BJ (cell line): ENCODE measurements at regions not wholly inside any gene's neighbourhood (a gene's known extent, or its start where the extent isn't known, plus 50 kb on each side); places are given as distances from the start of the nearest gene placed in this dataset.

Source experiments
- CTCF ChIA-PET: fragments of 350-600 bp; formaldehyde crosslinking; extraction: SDS; loops from one replicate; lab custom pipeline; 2021; ENCODE audit warnings: antibody characterized with exemption, inconsistent platforms; lab: Yijun Ruan, JAX
- POLR2A ChIA-PET: fragments of 300-600 bp; sonication (Branson Sonifier 250); formaldehyde crosslinking; extraction: SDS; loops from one replicate; lab custom pipeline; 2021; ENCODE audit warnings: antibody characterized with exemption; lab: Charles Lee
- DNase-seq: peaks from one replicate; pipeline ENCODE4 v3.0.0-alpha.2; 2011; ENCODE audit warnings: low read depth
- H3K27me3 ChIP-seq: 2 replicates; pipeline ENCODE4 v1.6.0; 2011; ENCODE audit warnings: low read length; ENCODE audit not compliant: control insufficient read depth, insufficient read depth
- H3K36me3 ChIP-seq: 2 replicates; pipeline ENCODE4 v1.5.1; 2011; ENCODE audit warnings: low read length; ENCODE audit not compliant: control insufficient read depth, insufficient read depth
- H3K4me3 ChIP-seq: 2 replicates; pipeline ENCODE4 v1.5.1; 2011; ENCODE audit warnings: low read depth, mild to moderate bottlenecking, control low read depth, low read length
- TF ChIP-seq, protein P1 (sequence below): IDR thresholded peaks from 2 replicates; pipeline ENCODE4 v1.5.1; 2011; ENCODE audit warnings: low read depth, mild to moderate bottlenecking, control low read depth, inconsistent platforms, low read length, moderate library complexity; ENCODE audit not compliant: insufficient read depth

DNA sequence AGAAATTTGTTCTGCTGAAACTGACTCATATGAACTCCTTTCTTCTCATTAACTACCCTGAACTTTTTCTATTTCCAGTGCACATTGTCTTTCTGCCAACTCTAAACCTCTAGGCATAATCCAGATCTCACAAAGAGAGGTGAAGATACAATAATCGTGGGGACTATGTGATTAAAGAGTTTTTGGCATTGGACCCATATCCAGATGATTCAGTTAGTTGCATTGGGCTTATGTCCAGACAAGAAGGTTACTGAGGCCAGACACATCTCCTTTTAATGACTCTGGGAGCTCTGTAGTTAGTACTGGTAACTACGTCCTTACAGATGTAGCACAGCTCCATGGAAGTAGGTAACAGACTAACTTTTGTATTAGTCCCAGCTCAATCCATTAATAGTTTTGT, 273.0 kb downstream of the CASP12 start:
- H3K4me3 ChIP-seq: no peak overlapping the region
- H3K36me3 ChIP-seq: no peaks in the 10 kb centered on the region
- no peaks in the 10 kb centered on the region for H3K27me3 ChIP-seq
- ChIA-PET POLR2A (no interaction called here), CTCF (no interaction called here)
- DNase-seq: no peak
- TF ChIP-seq, protein P1, sequence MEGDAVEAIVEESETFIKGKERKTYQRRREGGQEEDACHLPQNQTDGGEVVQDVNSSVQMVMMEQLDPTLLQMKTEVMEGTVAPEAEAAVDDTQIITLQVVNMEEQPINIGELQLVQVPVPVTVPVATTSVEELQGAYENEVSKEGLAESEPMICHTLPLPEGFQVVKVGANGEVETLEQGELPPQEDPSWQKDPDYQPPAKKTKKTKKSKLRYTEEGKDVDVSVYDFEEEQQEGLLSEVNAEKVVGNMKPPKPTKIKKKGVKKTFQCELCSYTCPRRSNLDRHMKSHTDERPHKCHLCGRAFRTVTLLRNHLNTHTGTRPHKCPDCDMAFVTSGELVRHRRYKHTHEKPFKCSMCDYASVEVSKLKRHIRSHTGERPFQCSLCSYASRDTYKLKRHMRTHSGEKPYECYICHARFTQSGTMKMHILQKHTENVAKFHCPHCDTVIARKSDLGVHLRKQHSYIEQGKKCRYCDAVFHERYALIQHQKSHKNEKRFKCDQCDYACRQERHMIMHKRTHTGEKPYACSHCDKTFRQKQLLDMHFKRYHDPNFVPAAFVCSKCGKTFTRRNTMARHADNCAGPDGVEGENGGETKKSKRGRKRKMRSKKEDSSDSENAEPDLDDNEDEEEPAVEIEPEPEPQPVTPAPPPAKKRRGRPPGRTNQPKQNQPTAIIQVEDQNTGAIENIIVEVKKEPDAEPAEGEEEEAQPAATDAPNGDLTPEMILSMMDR: no peak

DNA sequence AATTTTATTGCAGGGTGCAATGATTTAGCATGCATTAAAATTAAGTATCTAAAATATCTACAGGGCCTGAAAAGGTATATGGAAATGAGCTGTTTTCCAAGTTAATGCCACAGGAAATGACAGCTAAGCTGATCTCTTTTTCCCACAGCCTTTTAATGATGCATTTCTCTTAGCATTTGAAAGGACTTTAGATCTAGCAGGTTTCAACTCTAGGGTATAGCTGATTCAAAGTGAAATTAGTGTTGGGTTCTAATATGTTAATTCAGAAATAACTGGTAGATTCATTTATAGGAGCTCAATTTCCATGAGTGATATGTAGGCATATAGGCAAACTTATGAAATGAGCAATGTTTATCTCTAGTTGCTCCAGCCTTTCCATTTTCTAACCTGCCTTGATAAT, 274.2 kb downstream of the CASP12 start:
- POLR2A ChIA-PET: no interaction called here
- CTCF ChIA-PET: no interaction called here
- TF ChIP-seq, protein P1: no peak
- H3K27me3 ChIP-seq: no peaks in the 10 kb centered on the region
- H3K36me3 ChIP-seq: no peaks in the 10 kb centered on the region
- H3K4me3 ChIP-seq: no peak overlapping the region
- no peak for DNase-seq

DNA sequence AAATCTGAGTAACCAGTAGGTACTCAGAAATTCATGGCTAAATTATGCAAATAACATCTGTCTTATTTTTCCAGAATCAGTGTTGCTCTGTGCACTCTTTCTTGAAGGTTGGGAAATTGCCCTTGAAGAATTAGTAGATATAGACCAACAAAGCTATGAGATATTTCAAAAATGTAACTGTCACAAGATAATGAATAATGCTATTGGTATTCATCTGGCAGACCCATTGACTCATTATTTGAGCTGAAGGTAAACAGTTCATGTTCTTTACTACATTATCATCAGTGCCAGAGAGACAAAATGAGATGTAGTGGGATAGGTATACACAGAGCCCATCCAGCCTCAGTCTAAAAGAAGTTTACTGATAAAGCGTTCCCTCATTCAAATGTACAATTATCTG, 274.7 kb downstream of the CASP12 start:
- no peak for DNase-seq
- CTCF ChIA-PET: no interaction called here
- POLR2A ChIA-PET: no interaction called here
- Histone ChIP-seq H3K27me3 (no peaks in the 10 kb centered on the region), H3K36me3 (no peaks in the 10 kb centered on the region), H3K4me3 (no peak overlapping the region)
- TF ChIP-seq, protein P1: no peak

DNA sequence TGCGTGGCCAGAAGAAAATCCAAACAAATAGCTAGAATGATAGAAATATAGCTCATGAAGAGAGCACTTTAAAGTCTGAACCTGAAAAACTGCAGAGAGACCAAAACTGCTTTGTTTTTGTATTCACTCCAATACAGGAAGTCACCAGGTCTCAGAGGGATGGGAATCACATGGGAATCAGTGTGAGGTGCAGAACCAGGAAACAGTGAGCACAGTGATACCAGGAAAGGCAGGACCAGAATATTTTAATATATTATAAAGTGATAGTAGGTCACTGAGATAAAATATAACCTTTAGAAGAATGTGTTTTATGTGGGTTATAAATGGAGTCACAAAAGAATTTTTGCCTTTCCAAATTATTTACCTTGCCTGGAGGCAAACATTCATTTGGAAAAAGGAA, 277.3 kb downstream of the CASP12 start:
- H3K4me3 ChIP-seq: no peak overlapping the region

DNA sequence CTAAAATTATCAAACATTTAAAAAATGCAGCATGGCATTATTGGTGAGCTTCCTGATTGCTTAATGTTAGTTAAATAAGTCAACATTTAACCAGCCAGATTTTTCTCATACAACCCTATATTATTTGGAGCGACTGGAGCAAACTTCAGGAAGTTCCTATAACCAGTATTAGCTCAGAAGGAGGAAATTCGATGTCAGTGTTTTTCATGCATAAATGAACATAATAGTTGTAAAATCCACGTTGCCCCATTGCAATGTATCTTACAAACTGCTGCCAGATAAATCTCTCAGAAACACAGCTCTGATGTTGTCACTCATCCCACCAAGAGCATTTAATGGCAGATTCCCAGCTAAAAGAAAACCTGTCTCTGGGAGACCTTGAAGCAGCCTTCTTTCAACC, 278.5 kb downstream of the CASP12 start:
- H3K27me3 ChIP-seq: no peaks in the 10 kb centered on the region
- H3K4me3 ChIP-seq: no peak overlapping the region
- TF ChIP-seq, protein P1: no peak
- no peaks in the 10 kb centered on the region for H3K36me3 ChIP-seq
- CTCF ChIA-PET: interaction anchor here (0.7 kb wide), 1 partner anchor 10 kb away, joined by 3 read pairs; no protein-coding TSS in a partner anchor
- no peak for DNase-seq
- POLR2A ChIA-PET: no interaction called here

More for the DNA sequence above, 277.3 kb downstream of the CASP12 start:
- no peak for DNase-seq
- ChIA-PET CTCF (no interaction called here), POLR2A (no interaction called here)
- Histone ChIP-seq H3K27me3 (no peaks in the 10 kb centered on the region), H3K36me3 (no peaks in the 10 kb centered on the region)
- TF ChIP-seq, protein P1: no peak
